ENCODE measurements at regions not wholly inside any gene's neighbourhood (a gene's known extent, or its start where the extent isn't known, plus 50 kb on each side); places are given as distances from the start of the nearest gene placed in this dataset.

DNA sequence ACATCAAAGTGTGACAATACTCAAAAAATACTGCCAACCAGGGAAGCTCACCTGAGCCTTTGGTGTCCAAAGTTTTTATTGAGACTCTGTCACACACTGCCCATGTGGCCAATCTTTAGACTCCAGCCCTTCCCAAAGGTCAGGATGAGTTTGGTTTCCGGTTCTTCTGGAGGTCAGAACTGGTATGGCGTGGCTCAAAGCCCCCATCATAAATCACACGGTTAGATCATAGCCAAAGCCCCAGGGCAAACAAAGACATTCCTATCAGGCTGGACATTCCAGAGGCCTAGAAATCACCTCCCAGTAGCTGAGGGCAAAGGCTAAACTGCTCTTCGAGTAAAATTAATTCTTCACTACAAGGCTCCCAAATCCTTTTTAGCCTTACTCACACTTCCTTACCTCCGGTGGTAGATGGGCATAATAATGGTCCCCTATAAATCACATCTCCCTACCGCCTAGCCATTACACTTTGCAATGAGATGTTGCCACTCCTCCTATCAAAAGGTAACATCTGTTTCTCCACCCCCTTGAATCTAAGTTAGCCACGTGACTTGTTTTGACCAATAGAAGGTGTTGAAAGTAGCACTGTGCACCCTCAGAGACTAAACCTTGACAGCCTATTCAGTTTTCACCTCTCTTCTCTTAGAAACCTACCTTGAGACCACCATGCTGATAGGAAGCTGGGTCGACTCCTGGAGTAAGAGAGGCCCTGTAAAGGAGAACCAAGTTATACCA, 137.8 kb upstream of the DUSP21 start (continued):
- no peak for TF ChIP-seq ZNF776 (CRISPR knock-in tag; IDR thresholded peaks at IDR 0.05)
- no peak for TF ChIP-seq ZNF792 (CRISPR knock-in tag; IDR thresholded peaks at IDR 0.05)
- TF ChIP-seq ETV5 (CRISPR knock-in tag; IDR thresholded peaks at IDR 0.05; ENCODE audit: borderline replicate concordance), result peak; percentile 55; the same call in 1 of the 2 replicates
- TF ChIP-seq RELA (CRISPR knock-in tag; IDR thresholded peaks at IDR 0.05), result no peak
- TF ChIP-seq NAIF1 (CRISPR knock-in tag; IDR thresholded peaks at IDR 0.05; ENCODE audit: borderline replicate concordance), result no peak
- TF ChIP-seq, protein P1, sequence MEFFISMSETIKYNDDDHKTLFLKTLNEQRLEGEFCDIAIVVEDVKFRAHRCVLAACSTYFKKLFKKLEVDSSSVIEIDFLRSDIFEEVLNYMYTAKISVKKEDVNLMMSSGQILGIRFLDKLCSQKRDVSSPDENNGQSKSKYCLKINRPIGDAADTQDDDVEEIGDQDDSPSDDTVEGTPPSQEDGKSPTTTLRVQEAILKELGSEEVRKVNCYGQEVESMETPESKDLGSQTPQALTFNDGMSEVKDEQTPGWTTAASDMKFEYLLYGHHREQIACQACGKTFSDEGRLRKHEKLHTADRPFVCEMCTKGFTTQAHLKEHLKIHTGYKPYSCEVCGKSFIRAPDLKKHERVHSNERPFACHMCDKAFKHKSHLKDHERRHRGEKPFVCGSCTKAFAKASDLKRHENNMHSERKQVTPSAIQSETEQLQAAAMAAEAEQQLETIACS (CRISPR knock-in tag; IDR thresholded peaks at IDR 0.05), result no peak
- no peak for TF ChIP-seq ZNF563 (CRISPR knock-in tag; IDR thresholded peaks at IDR 0.05)
- TF ChIP-seq AKAP8 (CRISPR knock-in tag; IDR thresholded peaks at IDR 0.05), result no peak
- TF ChIP-seq, protein P2, sequence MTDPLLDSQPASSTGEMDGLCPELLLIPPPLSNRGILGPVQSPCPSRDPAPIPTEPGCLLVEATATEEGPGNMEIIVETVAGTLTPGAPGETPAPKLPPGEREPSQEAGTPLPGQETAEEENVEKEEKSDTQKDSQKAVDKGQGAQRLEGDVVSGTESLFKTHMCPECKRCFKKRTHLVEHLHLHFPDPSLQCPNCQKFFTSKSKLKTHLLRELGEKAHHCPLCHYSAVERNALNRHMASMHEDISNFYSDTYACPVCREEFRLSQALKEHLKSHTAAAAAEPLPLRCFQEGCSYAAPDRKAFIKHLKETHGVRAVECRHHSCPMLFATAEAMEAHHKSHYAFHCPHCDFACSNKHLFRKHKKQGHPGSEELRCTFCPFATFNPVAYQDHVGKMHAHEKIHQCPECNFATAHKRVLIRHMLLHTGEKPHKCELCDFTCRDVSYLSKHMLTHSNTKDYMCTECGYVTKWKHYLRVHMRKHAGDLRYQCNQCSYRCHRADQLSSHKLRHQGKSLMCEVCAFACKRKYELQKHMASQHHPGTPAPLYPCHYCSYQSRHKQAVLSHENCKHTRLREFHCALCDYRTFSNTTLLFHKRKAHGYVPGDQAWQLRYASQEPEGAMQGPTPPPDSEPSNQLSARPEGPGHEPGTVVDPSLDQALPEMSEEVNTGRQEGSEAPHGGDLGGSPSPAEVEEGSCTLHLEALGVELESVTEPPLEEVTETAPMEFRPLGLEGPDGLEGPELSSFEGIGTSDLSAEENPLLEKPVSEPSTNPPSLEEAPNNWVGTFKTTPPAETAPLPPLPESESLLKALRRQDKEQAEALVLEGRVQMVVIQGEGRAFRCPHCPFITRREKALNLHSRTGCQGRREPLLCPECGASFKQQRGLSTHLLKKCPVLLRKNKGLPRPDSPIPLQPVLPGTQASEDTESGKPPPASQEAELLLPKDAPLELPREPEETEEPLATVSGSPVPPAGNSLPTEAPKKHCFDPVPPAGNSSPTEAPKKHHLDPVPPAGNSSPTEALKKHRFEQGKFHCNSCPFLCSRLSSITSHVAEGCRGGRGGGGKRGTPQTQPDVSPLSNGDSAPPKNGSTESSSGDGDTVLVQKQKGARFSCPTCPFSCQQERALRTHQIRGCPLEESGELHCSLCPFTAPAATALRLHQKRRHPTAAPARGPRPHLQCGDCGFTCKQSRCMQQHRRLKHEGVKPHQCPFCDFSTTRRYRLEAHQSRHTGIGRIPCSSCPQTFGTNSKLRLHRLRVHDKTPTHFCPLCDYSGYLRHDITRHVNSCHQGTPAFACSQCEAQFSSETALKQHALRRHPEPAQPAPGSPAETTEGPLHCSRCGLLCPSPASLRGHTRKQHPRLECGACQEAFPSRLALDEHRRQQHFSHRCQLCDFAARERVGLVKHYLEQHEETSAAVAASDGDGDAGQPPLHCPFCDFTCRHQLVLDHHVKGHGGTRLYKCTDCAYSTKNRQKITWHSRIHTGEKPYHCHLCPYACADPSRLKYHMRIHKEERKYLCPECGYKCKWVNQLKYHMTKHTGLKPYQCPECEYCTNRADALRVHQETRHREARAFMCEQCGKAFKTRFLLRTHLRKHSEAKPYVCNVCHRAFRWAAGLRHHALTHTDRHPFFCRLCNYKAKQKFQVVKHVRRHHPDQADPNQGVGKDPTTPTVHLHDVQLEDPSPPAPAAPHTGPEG (CRISPR knock-in tag; IDR thresholded peaks at IDR 0.05), result no peak
- TF ChIP-seq ZNF329 (CRISPR knock-in tag; IDR thresholded peaks at IDR 0.05; ENCODE audit: low read depth), result no peak
- no peak for TF ChIP-seq HDAC2 (CRISPR knock-in tag; IDR thresholded peaks at IDR 0.05)
- TF ChIP-seq, protein P3, sequence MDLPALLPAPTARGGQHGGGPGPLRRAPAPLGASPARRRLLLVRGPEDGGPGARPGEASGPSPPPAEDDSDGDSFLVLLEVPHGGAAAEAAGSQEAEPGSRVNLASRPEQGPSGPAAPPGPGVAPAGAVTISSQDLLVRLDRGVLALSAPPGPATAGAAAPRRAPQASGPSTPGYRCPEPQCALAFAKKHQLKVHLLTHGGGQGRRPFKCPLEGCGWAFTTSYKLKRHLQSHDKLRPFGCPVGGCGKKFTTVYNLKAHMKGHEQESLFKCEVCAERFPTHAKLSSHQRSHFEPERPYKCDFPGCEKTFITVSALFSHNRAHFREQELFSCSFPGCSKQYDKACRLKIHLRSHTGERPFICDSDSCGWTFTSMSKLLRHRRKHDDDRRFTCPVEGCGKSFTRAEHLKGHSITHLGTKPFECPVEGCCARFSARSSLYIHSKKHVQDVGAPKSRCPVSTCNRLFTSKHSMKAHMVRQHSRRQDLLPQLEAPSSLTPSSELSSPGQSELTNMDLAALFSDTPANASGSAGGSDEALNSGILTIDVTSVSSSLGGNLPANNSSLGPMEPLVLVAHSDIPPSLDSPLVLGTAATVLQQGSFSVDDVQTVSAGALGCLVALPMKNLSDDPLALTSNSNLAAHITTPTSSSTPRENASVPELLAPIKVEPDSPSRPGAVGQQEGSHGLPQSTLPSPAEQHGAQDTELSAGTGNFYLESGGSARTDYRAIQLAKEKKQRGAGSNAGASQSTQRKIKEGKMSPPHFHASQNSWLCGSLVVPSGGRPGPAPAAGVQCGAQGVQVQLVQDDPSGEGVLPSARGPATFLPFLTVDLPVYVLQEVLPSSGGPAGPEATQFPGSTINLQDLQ (CRISPR knock-in tag; IDR thresholded peaks at IDR 0.05), result no peak
- TF ChIP-seq, protein P4, sequence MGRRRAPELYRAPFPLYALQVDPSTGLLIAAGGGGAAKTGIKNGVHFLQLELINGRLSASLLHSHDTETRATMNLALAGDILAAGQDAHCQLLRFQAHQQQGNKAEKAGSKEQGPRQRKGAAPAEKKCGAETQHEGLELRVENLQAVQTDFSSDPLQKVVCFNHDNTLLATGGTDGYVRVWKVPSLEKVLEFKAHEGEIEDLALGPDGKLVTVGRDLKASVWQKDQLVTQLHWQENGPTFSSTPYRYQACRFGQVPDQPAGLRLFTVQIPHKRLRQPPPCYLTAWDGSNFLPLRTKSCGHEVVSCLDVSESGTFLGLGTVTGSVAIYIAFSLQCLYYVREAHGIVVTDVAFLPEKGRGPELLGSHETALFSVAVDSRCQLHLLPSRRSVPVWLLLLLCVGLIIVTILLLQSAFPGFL (CRISPR knock-in tag; IDR thresholded peaks at IDR 0.05), result no peak
- TF ChIP-seq MLLT10 (CRISPR knock-in tag; IDR thresholded peaks at IDR 0.05), result no peak
- no peak for TF ChIP-seq ZNF3 (CRISPR knock-in tag; IDR thresholded peaks at IDR 0.05)
- TF ChIP-seq ZBTB20 (CRISPR knock-in tag; IDR thresholded peaks at IDR 0.05; ENCODE audit: borderline replicate concordance, low read depth), result no peak
- TF ChIP-seq CAMTA2 (CRISPR knock-in tag; IDR thresholded peaks at IDR 0.05; ENCODE audit: borderline replicate concordance), result no peak
- TF ChIP-seq, protein P5, sequence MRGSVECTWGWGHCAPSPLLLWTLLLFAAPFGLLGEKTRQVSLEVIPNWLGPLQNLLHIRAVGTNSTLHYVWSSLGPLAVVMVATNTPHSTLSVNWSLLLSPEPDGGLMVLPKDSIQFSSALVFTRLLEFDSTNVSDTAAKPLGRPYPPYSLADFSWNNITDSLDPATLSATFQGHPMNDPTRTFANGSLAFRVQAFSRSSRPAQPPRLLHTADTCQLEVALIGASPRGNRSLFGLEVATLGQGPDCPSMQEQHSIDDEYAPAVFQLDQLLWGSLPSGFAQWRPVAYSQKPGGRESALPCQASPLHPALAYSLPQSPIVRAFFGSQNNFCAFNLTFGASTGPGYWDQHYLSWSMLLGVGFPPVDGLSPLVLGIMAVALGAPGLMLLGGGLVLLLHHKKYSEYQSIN (CRISPR knock-in tag; IDR thresholded peaks at IDR 0.05; ENCODE audit: borderline replicate concordance), result no peak
- peak; percentile 50; the same call in 1 of the 2 replicates for TF ChIP-seq NR2F2 (IDR thresholded peaks at IDR 0.05; ENCODE audit: borderline replicate concordance, low read depth)

Measured in HepG2 (cell line).